ENCODE measurements at regions not wholly inside any gene's neighbourhood (a gene's known extent, or its start where the extent isn't known, plus 50 kb on each side); places are given as distances from the start of the nearest gene placed in this dataset.

DNA sequence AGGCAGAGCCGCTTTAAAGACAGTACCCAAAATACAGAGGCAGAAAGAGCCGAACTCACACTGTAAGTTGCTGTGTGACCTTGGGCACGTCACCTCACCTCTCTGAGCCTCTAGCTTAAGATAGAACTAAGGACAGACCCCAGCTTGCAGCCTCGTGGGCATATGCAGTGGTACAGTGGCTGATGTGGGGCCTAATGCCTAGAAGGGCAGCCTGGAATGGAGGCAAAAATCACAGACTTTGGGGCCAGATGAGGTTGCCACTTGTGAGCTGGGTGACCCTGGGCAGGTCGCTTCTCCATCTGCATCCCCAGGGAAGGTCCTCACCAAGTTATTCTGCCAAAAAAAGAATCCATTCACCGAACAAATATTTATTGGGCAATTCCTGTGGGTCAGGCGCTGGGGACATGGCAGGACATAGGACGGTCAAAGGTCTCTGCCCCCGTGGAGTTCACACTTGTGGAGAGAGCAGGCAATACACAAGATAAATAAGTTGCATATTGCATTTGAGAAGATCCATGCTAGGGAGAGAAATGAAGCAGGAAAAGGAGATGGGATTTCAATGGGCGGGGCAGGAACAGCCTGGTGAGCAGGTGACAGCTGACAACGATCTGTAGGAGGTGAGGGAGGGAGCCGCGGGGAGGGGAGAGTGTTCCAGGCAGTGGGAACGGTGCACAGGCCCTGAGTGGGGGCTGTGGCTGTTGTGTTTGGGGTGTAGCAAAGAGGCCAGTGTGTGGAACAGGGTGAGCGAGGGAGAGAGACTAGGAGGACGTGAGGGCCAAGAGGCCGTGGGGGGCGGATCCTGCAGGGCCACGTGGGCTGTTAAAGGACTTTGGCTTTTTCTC lies 115.2 kb downstream of the CEBPB start:
- H3K27ac ChIP-seq (ENCODE audit: low read depth, low read length): peak overlapping the region; percentile 70
- WGBS, 3 donors: 46 to 64% (median 60%) methylated on average over 19 of the region's 19 CpGs

- 80 to 85% (median 85%) methylated on average over 13 of the region's 13 CpGs for WGBS, 3 donors
- peak overlapping the region; percentile 64 for H3K27ac ChIP-seq (ENCODE audit: low read depth, low read length)
Observed at GRCh38 chr20:50306478-50307423, 116.1 kb downstream of the CEBPB start.

DNA sequence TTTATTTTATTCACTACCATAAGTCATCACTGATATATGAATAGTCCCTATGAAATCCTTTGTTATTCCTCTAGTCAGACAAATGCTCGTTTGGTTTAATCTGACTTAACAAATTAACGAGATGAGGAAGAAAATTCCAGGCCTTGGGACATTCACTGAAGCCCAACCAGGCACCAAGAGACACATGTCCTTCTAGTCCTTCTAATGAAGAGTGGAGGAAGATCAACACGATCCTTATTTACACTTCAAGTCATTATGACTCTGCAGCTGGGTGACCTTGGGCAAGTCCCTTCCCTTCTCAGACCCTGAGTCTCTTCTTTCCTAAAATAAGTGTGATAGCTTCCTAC lies 117.5 kb downstream of the CEBPB start:
- peak overlapping the region; percentile 38 for H3K27ac ChIP-seq (ENCODE audit: low read depth, low read length)
- 43 to 60% (median 48%) methylated on average over 3 of the region's 3 CpGs for WGBS, 3 donors

DNA sequence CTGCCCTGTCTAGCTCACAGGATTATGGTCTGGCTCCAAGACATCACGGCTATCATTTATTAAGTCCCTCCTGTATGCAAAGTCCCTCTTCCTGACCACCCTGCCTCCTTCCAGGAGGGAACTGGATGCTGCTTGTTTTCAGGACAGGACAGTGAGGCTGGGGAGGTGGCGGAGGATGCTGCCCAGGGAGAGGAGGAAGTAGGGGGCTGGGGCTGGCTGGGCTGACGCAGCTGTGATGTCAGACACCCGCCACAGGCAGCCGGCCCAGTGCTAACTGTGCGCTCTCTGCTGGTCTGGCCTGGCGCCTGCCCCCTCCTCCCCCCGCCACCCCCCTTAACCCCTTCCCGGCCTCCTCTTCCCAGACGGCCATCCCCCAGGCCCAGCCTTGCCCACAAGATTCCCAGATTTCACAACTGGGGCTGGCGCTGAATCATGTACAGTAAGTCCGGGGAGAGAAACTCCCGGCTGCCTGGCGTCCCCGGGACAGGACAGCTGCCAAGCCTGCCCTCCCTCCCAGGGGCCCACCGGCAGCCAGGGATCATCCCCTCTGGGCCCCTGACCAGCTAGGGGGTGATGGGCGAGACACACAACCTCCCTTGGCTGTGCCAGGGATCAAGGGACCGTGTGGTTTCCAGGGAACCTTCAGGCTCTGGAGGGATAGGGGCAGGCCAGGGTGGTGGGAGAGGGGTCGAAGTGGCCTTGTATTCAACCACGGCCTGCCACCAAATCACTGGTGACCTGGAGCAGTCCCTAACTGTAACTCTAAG lies 118.1 kb downstream of the CEBPB start:
- H3K27ac ChIP-seq (ENCODE audit: low read depth, low read length): peak overlapping the region; percentile 68
- 19 to 34% (median 22%) methylated on average over 12 to 20 of the region's 20 CpGs for WGBS, 3 donors

GRCh38 chr20:50309280-50309763 lies 118.7 kb downstream of the CEBPB start:
- peak overlapping the region; percentile 68 for H3K27ac ChIP-seq (ENCODE audit: low read depth, low read length)
- 57 to 60% (median 58%) methylated on average over 11 of the region's 11 CpGs for WGBS, 3 donors

DNA sequence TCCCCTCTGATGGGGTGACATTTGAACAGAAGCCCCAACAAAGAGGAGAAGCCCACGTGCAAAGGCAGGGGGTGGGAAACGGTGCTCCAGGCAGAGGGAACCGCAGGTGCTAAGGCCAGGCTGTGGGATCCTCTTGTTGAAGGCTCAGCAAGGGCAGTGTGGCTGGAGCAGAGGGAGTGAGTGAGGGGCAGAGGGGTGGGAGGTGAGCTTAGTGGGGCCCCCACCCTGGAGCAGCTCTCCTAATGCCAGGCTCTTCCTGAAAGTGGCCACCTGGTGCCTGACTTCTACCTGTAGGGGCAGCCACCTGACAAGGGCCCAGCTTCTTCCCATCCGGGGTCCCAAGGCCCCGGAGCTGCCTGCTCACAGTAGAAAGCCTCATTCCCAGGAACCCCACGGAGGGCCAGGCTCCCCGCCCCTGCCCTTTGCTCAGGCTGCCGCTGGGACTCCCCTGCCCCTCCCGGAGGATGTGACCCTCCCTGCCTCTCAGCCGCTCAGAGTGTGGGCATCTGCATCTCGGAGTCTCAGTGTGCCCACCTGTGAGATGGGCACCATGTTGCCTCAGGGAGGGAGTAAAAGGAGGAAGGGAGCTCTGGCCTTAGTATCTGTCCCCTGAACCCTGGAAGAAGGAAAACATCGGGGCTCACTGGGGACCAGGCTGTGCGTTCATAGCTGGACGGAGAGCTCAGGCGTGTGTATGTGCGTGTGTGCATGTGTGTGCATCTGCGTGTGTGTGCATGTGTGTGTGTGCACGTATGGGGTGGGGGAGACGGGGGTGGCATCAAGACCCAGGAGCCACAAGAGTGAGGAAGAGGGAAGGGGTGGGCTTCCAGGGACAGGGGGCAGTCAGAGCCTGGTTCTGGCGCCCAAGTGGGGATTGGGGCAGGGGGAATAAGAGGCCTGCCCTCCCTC lies 119.4 kb downstream of the CEBPB start:
- 89 to 93% (median 92%) methylated on average over 20 of the region's 20 CpGs for WGBS, 3 donors
- no peak overlapping the region for H3K27ac ChIP-seq (ENCODE audit: low read depth, low read length)

- no peak overlapping the region for H3K27ac ChIP-seq (ENCODE audit: low read depth, low read length)
- WGBS, 3 donors: 81 to 97% (median 81%) methylated on average over 10 of the region's 10 CpGs
Observed at GRCh38 chr20:50310673-50311051, 120.0 kb downstream of the CEBPB start.

- 73 to 88% (median 85%) methylated on average over 12 of the region's 12 CpGs for WGBS, 3 donors
- H3K27ac ChIP-seq (ENCODE audit: low read depth, low read length): no peak overlapping the region
Observed at GRCh38 chr20:50311308-50312001, 120.8 kb downstream of the CEBPB start.

DNA sequence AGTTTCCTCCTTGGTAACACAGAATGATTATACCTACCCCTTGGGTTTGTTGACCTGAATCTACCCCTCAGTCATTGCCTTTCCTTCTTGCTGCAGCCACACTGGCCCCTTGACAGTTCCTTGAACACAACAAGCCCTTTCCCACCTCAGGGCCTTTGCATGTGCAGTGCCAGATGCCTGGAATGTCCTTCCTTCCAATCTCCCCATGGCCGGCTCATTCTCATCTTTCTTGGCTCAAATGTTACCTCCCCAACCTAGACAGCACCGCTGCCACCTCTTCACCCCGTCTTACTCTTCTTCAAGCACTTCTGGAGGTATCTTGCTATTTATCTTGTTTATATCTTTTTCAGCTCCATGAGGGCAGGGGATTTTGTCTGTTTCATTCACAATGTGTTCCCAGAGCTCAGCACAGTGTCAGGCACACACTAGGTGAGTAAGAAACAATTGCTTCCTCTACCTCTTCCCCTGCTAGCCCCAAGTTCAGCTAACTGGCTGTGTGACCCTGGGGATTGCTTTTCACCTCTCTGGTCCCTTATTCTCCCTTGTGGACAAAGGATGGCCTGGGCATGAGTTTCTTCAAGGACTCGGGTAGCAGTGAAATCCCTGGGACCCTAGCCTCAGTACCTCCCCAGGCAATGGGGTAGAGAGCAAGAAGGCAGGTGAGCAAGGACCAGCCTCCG lies 121.5 kb downstream of the CEBPB start:
- 65 to 88% (median 84%) methylated on average over 5 of the region's 5 CpGs for WGBS, 3 donors
- H3K27ac ChIP-seq (ENCODE audit: low read depth, low read length): no peak overlapping the region

- 30 to 46% (median 40%) methylated on average over 16 of the region's 16 CpGs for WGBS, 3 donors
Observed at GRCh38 chr20:50312682-50313521, 122.3 kb downstream of the CEBPB start.

DNA sequence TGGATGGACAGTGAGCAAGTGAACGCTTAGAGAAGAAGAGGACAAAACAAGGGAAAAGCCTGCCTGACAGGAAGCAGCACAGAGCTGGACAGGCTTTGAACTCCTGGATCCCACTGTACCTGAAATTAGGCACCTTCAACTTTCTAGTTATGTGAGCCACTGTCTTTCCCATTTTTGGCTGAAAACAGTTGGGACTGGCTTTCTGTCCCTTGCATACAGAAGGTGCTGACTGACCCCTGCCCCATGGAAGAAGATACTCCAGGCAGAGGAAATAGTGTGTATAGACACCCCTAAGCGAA lies 122.8 kb downstream of the CEBPB start:
- WGBS, 3 donors: 80 to 94% (median 93%) methylated on average over 2 of the region's 2 CpGs
- no peak overlapping the region for H3K27ac ChIP-seq (ENCODE audit: low read depth, low read length)

More at GRCh38 chr20:50312682-50313521, 122.3 kb downstream of the CEBPB start:
- H3K27ac ChIP-seq (ENCODE audit: low read depth, low read length): peak overlapping the region; percentile 3

GRCh38 chr20:50313827-50314677 lies 123.4 kb downstream of the CEBPB start:
- H3K27ac ChIP-seq (ENCODE audit: low read depth, low read length): no peak overlapping the region
- whole genome bisulfite sequencing, 3 donors: 77 to 93% (median 87%) methylated on average over 16 of the region's 16 CpGs

DNA sequence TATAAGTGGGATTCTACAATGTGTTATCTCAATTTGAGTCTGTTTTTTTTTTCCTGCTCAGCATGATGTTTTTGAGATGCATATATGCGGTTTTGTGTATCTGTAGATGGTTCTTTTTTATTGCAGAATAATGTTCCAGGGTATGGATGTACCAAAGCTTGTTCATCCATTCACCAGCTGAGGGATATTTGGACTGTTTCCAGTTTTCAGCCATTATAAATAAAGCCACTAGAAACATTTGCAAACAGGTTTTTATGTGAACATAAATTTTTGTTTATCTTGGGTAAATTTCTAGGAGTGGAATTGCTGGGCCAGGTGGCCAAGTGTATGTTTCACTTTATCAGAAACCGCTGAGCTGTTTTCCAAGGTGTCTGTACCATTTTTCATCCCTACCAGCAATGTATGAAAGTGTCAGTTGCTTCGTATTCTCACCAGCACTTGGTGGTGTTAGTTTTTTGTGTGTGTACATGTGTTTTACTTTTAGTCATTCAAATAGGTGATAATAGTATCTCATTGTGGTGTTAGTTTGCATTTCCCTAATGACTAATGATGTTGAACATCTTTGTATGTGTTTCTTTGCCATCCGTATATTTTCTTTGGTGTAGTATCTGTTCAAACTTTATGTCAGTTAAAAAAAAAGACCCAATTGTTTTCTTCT lies 124.2 kb downstream of the CEBPB start:
- WGBS, 3 donors: 91 to 93% (median 92%) methylated on average over 4 of the region's 4 CpGs
- H3K27ac ChIP-seq (ENCODE audit: low read depth, low read length): no peak overlapping the region

All from adipose tissue (tissue), 3 donors.